Stomach (tissue), 8 donors: ENCODE measurements at regions not wholly inside any gene's neighbourhood (a gene's known extent, or its start where the extent isn't known, plus 50 kb on each side); places are given as distances from the start of the nearest gene placed in this dataset.

Source experiments
- DNase-seq, 2 donors: peaks; one replicate each; pipeline versions ENCODE4 v3.0.0 to v3.0.0-alpha.2; 2013 to 2019
- H3K27ac ChIP-seq, 5 donors: fragments of 200-600 bp in 4 of 5; sonication (generic) in 4 of 5; one replicate each; pipeline ENCODE4 v1.5.1; 2013 to 2019; ENCODE audit warnings: mild to moderate bottlenecking in 1 of 5, moderate library complexity in 1 of 5
- H3K27me3 ChIP-seq, 3 donors: fragments of 200-600 bp; sonication (generic); one replicate each; pipeline ENCODE4 v1.5.1; 2017 to 2019; ENCODE audit warnings: mixed run types in 1 of 3
- H3K36me3 ChIP-seq, 4 donors: fragments of 200-600 bp; sonication (generic); 1 replicate in 3 of 4; 2 replicates in 1 of 4; pipeline ENCODE4 v1.5.1; 2016 to 2019
- H3K4me1 ChIP-seq, 4 donors: fragments of 200-600 bp; sonication (generic); one replicate each; pipeline ENCODE4 v1.5.1; 2016 to 2019
- H3K4me3 ChIP-seq, 4 donors: fragments of 200-600 bp; sonication (generic) in 3 of 4; one replicate each; pipeline ENCODE4 v1.5.1; 2016 to 2019; ENCODE audit warnings: mild to moderate bottlenecking in 1 of 4
- H3K9me3 ChIP-seq, 4 donors: fragments of 200-600 bp; sonication (generic); one replicate each; pipeline ENCODE4 v1.5.1; 2016 to 2019
- CTCF ChIP-seq, 7 experiments: fragments of 450-650 bp in 4 of 7; fragments of 200-600 bp in 3 of 7; sonication (generic) in 3 of 7; IDR thresholded peaks; one replicate each; pipeline ENCODE4 v1.5.1; 2016 to 2019; ENCODE audit warnings: antibody characterized with exemption in 7 of 7, control low read depth in 2 of 7, mild to moderate bottlenecking in 1 of 7
- EP300 ChIP-seq: sonication (generic); formaldehyde crosslinking; IDR thresholded peaks from one replicate; pipeline ENCODE4 v1.6.1; 2017; ENCODE audit warnings: antibody characterized with exemption
- POLR2A ChIP-seq, 4 donors: fragments of 450-650 bp; IDR thresholded peaks; one replicate each; pipeline ENCODE4 v1.6.1; 2016; ENCODE audit warnings: antibody characterized with exemption in 4 of 4, control low read depth in 2 of 4, mild to moderate bottlenecking in 1 of 4, moderate library complexity in 1 of 4
- POLR2AphosphoS5 ChIP-seq, 3 donors: sonication (generic); formaldehyde crosslinking; IDR thresholded peaks; one replicate each; pipeline ENCODE4 v1.6.1; 2016; ENCODE audit warnings: antibody characterized with exemption in 3 of 3
- WGBS, 5 donors: extraction: QIAGEN DNeasy Blood & Tissue Kit in 3 of 5; methylation state at CpG; one replicate each; pipeline versions ENCODE4 v1.1.5 to v1.1.7; 2013 to 2018; 5-methylcytosine and 5-hydroxymethylcytosine counted together
- intact Hi-C: fragments of 100-400 bp; cut with DNase I; formaldehyde crosslinking; loops from one replicate; pipeline ENCODE4 v1.15.1; 2023; ENCODE audit warnings: low total_unique reads
- donor health status: healthy with polysubstance abuse.
- donor health status: Bipolar disorder and iron deficiency.
- donor health status: healthy.

- Histone ChIP-seq H3K4me1 (no peaks in the 10 kb centered on the region), H3K27ac (no peak overlapping the region), H3K36me3 (no peaks in the 10 kb centered on the region), H3K27me3 (no peaks in the 10 kb centered on the region), H3K9me3 (no peaks in the 10 kb centered on the region), H3K4me3 (no peak overlapping the region)
- DNase-seq = no peak
- TF ChIP-seq POLR2A (IDR thresholded peaks at IDR 0.05) (no peak), POLR2AphosphoS5 (IDR thresholded peaks at IDR 0.05) (no peak), EP300 (no peak), CTCF (IDR thresholded peaks at IDR 0.05) (no peak)
- 88 to 100% (median 90%) methylated on average over 2 of the region's 2 CpGs for WGBS, 5 donors
- intact Hi-C loops = no loop called here
Observed at GRCh38 chr10:108568824-108569223, 1354.5 kb downstream of the XPNPEP1 start.

DNA sequence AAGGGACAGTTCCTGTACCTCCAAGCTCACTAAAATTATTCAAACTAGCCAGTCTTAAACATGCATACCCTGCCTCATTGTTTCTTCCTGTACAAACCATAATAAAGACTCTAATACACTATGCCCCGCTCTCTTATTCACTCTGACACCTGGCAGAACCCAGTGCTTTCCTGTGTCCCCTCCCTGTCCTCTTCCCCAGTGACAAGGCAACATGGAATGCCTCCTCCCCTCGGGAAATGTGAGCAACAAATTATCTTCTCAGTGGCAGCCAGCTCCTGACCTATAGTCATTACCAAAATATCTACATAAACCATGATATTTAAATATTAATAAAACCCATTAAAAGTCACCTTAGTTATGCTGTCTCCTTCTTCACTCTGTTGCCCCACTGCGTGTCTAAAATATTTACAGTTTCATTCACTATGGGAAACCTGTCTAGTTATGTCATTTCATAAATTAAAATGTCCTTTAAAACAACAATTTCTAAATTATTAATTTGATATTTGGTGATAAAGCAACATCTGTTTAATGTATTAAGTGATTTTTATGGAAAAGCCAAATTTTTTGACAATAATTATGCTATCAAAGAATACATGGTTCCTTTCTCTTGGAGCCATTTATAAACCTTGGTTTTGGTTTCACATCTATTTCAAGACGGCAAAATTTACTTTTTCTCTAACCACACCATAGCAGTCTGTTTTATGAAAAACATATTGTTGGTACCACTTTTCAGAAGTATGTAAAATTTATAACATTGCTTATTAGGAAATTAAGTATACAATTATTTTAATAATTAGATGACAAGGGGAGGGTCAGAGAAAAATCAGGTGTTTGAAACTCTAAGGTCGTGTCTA is 1355.2 kb downstream of the XPNPEP1 start:
- Histone ChIP-seq H3K27ac (no peak overlapping the region), H3K9me3 (no peaks in the 10 kb centered on the region), H3K4me3 (no peak overlapping the region), H3K27me3 (no peaks in the 10 kb centered on the region), H3K4me1 (no peaks in the 10 kb centered on the region), H3K36me3 (no peaks in the 10 kb centered on the region)
- no peak for DNase-seq
- 56 to 69% (median 62%) methylated on average over 5 of the region's 5 CpGs for WGBS, 5 donors
- TF ChIP-seq POLR2A (IDR thresholded peaks at IDR 0.05) = no peak
- no peak for TF ChIP-seq CTCF (IDR thresholded peaks at IDR 0.05)
- TF ChIP-seq EP300 = no peak
- TF ChIP-seq POLR2AphosphoS5 (IDR thresholded peaks at IDR 0.05) = no peak
- intact Hi-C loops = no loop called here

- DNase-seq = no peak
- WGBS, 5 donors = 91 to 97% (median 93%) methylated on average over 25 to 33 of the region's 33 CpGs
Observed at GRCh38 chr10:108566316-108567107, 1356.8 kb downstream of the XPNPEP1 start.

More at GRCh38 chr10:108566316-108567107, 1356.8 kb downstream of the XPNPEP1 start:
- Histone ChIP-seq H3K27ac (no peak overlapping the region), H3K9me3 (no peaks in the 10 kb centered on the region), H3K4me1 (peaks cover 0 to 7% (median 0%) of the 10 kb centered on the region in 4 donors), H3K4me3 (no peak overlapping the region), H3K36me3 (no peaks in the 10 kb centered on the region), H3K27me3 (no peaks in the 10 kb centered on the region)
- intact Hi-C loops = no loop called here
- TF ChIP-seq CTCF (IDR thresholded peaks at IDR 0.05) (no peak), POLR2A (IDR thresholded peaks at IDR 0.05) (no peak), EP300 (no peak), POLR2AphosphoS5 (IDR thresholded peaks at IDR 0.05) (no peak)
